ENCODE measurements at regions not wholly inside any gene's neighbourhood (a gene's known extent, or its start where the extent isn't known, plus 50 kb on each side); places are given as distances from the start of the nearest gene placed in this dataset.

DNA sequence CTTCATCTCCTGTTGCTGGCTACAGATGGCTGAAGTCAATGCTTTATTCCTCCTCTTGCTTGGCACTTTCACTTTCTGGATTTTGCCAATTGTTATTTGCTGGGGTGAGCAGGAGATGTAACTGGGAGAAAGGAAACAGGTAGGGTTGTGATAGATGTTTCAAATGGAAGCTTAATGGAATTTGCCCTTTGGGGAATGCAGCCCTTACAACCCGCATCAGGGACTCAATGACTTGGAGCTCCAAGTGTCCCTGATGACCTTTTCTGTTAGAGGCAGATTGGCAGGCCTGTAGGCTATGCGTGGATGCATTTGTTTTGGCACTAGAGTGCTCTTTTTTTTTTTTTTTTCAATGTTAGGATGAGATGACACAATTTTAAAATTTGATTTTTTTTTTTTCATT, 219.9 kb upstream of the GLRA1 start:
- CTCF ChIA-PET, result interaction anchor here (0.6 to 3.6 kb wide), 4 partner anchors 24 to 326 kb away, joined by 3 to 45 read pairs (median 8); no protein-coding TSS in a partner anchor
- TF ChIP-seq, protein P1, sequence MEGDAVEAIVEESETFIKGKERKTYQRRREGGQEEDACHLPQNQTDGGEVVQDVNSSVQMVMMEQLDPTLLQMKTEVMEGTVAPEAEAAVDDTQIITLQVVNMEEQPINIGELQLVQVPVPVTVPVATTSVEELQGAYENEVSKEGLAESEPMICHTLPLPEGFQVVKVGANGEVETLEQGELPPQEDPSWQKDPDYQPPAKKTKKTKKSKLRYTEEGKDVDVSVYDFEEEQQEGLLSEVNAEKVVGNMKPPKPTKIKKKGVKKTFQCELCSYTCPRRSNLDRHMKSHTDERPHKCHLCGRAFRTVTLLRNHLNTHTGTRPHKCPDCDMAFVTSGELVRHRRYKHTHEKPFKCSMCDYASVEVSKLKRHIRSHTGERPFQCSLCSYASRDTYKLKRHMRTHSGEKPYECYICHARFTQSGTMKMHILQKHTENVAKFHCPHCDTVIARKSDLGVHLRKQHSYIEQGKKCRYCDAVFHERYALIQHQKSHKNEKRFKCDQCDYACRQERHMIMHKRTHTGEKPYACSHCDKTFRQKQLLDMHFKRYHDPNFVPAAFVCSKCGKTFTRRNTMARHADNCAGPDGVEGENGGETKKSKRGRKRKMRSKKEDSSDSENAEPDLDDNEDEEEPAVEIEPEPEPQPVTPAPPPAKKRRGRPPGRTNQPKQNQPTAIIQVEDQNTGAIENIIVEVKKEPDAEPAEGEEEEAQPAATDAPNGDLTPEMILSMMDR (conservative IDR thresholded peaks at IDR 0.05; ENCODE audit: low read depth), result no peak
- no peak for DNase-seq (ENCODE audit: low spot score)
- H3K27ac ChIP-seq, result no peak overlapping the region
- POLR2A ChIA-PET (ENCODE audit: low non-redundant PET), result no interaction called here

DNA sequence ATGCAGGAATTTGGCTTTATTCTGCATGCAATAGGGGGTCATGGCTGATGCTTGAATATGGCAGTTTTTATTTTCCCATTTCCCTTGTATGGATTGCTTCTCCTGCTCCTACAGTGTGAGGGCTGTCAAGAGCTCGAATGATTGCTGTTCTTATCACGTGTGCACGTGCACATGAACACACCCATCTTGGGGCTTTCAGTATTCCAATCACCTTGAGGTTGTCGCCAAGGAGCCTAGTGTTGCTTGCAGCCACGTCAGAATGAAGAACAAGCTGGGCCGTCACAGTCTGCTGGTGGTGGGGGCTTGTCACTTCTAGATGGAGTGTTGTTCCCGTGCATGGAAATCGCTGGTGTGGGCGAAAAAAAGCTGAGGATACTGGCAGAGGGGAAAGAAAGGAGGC, 219.4 kb upstream of the GLRA1 start:
- TF ChIP-seq, protein P1 (conservative IDR thresholded peaks at IDR 0.05; ENCODE audit: low read depth), result no peak
- no peak for DNase-seq (ENCODE audit: low spot score)
- no peak overlapping the region for H3K27ac ChIP-seq
- POLR2A ChIA-PET (ENCODE audit: low non-redundant PET), result no interaction called here
- CTCF ChIA-PET, result interaction anchor here (1.0 to 3.6 kb wide), 9 partner anchors 10 to 325 kb away, joined by 3 to 45 read pairs (median 5); no protein-coding TSS in a partner anchor

DNA sequence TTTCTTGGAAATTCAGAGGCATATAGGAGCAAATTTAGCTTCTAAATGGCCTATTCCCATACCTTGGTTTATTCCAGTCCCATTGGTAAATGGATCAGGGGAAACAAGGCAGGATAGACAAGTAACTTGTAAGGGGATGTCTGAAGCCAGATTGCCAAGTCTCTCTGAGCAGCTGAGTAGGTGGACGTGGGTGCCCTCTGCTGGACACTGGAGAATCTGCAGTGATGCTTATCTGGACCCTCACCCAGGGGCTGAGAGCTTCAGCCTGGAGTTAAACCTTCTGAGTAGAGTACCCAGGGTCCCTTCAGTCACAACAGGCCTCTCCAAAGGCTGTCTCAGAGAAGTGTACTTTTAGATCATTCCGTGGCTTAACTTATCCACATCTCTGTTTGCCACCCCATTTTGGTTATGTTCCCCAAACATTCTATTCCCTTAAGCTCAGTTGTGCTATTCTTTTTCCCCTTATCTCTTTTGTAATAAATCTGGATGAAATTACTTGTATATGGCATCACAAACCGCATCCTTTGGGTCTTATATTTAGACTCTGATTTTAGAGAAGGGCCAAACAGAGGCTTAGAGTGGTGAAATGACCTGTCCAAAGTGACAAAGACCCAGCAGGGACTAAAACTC, 218.3 kb upstream of the GLRA1 start:
- ChIA-PET CTCF (interaction anchor here (0.5 to 3.6 kb wide), 36 partner anchors 9 to 864 kb away, joined by 3 to 45 read pairs (median 3); no protein-coding TSS in a partner anchor), POLR2A (ENCODE audit: low non-redundant PET) (interaction anchor here (0.6 kb wide), 1 partner anchor 371 kb away, joined by 3 read pairs; no protein-coding TSS in a partner anchor)
- peak; percentile 78 for DNase-seq (ENCODE audit: low spot score)
- no peak overlapping the region for H3K27ac ChIP-seq
- TF ChIP-seq, protein P1 (conservative IDR thresholded peaks at IDR 0.05; ENCODE audit: low read depth), result peak; percentile 95

DNA sequence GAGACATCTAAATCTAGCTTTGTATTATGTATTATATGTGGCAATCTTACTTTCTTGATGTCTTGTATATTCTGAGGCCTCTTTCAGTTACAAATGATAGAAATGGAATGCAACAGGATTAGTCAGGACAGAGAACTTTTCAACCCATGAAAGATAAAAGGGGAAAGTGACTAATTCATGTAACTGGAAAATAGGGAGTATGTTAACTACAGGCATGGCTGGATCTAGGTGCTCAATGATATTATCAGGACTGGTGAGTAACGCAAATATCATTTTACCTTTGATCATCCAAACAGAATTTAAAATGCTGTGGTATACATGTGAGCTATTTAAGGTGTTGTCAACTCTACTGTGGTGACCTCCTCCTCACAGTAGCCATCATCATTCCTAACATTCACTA, 215.7 kb upstream of the GLRA1 start:
- POLR2A ChIA-PET (ENCODE audit: low non-redundant PET), result no interaction called here
- TF ChIP-seq, protein P1 (conservative IDR thresholded peaks at IDR 0.05; ENCODE audit: low read depth), result no peak
- DNase-seq (ENCODE audit: low spot score), result no peak
- CTCF ChIA-PET, result interaction anchor here (0.6 to 1.4 kb wide), 3 partner anchors 25 to 315 kb away, joined by 3 to 6 read pairs (median 3); no protein-coding TSS in a partner anchor
- no peak overlapping the region for H3K27ac ChIP-seq

DNA sequence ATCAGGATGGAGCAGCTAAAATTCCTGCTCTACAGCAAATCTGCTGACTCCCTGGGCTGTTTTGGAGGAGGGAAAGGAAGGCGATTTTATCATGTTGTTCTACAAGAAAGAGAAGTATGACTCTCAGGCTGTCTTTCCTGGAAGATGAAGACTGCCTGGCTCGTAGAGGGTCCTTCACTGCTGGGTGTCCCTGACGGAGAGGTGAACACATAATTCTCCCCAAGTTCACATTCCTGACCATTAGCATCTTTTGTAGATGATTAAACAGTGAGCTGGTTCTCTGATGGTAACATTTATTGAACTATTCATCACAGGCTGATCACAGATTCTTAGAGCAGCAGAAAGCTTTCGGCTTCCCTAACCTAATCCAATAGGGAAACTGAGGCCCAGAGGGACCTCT, 212.4 kb upstream of the GLRA1 start:
- TF ChIP-seq, protein P1 (conservative IDR thresholded peaks at IDR 0.05; ENCODE audit: low read depth), result no peak
- ChIA-PET POLR2A (ENCODE audit: low non-redundant PET) (no interaction called here), CTCF (interaction anchor here (0.7 kb wide), 1 partner anchor 397 kb away, joined by 5 read pairs; no protein-coding TSS in a partner anchor)
- DNase-seq (ENCODE audit: low spot score), result no peak
- H3K27ac ChIP-seq, result no peak overlapping the region

DNA sequence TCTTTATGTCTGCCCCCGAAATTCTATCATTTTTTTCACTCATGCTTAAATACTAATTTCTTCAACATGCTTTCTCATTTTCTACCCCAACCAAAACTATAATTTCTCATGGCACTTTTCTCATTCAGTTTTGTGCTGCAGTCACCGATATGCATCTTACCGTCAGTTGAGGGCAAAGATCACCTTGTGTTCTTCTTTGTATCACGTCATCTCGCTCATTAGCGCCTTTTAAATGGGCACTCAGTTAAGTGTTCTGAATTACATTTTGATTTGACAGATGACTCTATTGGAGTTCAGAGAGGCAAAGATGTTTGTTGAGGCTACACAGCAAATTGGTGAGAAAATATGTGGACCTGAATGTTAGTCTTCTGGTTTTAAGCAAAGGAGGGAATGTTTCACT, 211.7 kb upstream of the GLRA1 start:
- CTCF ChIA-PET, result interaction anchor here (0.7 kb wide), 2 partner anchors 396 to 1613 kb away, joined by 3 to 5 read pairs; no protein-coding TSS in a partner anchor
- POLR2A ChIA-PET (ENCODE audit: low non-redundant PET), result no interaction called here
- no peak for DNase-seq (ENCODE audit: low spot score)
- no peak overlapping the region for H3K27ac ChIP-seq
- TF ChIP-seq, protein P1 (conservative IDR thresholded peaks at IDR 0.05; ENCODE audit: low read depth), result no peak
